Endothelial cell (in vitro differentiated cells): ENCODE measurements at regions not wholly inside any gene's neighbourhood (a gene's known extent, or its start where the extent isn't known, plus 50 kb on each side); places are given as distances from the start of the nearest gene placed in this dataset.

Source experiments
- DNase-seq: peaks from one replicate; pipeline ENCODE4 v3.0.0; 2021; ENCODE audit warnings: low spot score
- H3K27ac Mint-ChIP-seq: one replicate; pipeline ENCODE4 v1.8.0; 2021; ENCODE audit warnings: mixed read lengths, inconsistent platforms; ENCODE audit not compliant: unreplicated experiment
- H3K27me3 Mint-ChIP-seq: one replicate; pipeline ENCODE4 v1.8.0; 2021; ENCODE audit warnings: mild to moderate bottlenecking, moderate library complexity, mixed read lengths, inconsistent platforms; ENCODE audit not compliant: unreplicated experiment
- H3K36me3 Mint-ChIP-seq: one replicate; pipeline ENCODE4 v1.8.0; 2021; ENCODE audit warnings: mild to moderate bottlenecking, low read depth, mixed read lengths, inconsistent platforms; ENCODE audit not compliant: unreplicated experiment
- H3K4me1 Mint-ChIP-seq: one replicate; pipeline ENCODE4 v1.8.0; 2021; ENCODE audit warnings: mild to moderate bottlenecking, mixed read lengths, inconsistent platforms; ENCODE audit not compliant: unreplicated experiment
- H3K4me3 Mint-ChIP-seq: one replicate; pipeline ENCODE4 v1.8.0; 2021; ENCODE audit warnings: mild to moderate bottlenecking, mixed read lengths, inconsistent platforms; ENCODE audit not compliant: unreplicated experiment
- H3K9me3 Mint-ChIP-seq: one replicate; pipeline ENCODE4 v1.8.0; 2021; ENCODE audit warnings: mixed read lengths, inconsistent platforms; ENCODE audit not compliant: unreplicated experiment
- TF ChIP-seq, protein P1 (sequence below): fragments of 200-600 bp; sonication (generic); IDR thresholded peaks from one replicate; pipeline ENCODE4 v1.5.0; 2021; ENCODE audit warnings: antibody characterized with exemption; ENCODE audit not compliant: unreplicated experiment

DNA sequence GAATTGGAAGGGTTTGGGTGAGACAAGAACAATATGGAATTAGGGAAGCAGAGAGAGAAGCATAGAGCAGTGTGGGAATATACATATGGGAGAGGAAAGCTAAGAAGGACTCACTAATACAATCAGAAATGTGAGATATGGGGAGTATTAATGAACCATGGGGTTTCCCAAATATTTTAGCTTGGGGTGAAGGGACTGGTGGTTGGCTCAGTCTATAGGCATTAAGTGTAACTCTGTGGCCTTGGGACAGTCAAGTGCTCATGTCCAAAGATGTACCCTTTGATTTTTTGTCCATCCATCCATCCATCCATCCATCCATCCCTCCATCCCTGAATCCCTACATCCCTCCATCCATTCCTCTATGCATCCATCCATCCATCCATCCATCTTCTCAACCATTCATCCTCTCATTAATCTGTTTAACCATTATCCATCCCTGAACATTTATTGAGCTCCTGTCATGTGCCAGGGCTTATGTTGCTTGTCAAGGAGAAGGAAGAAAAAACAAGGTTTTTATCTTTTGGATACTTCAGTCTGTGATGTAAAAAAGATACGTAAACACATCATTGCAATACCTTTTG is 263.4 kb upstream of the CHD6 start:
- DNase-seq: no peak
- TF ChIP-seq, protein P1, sequence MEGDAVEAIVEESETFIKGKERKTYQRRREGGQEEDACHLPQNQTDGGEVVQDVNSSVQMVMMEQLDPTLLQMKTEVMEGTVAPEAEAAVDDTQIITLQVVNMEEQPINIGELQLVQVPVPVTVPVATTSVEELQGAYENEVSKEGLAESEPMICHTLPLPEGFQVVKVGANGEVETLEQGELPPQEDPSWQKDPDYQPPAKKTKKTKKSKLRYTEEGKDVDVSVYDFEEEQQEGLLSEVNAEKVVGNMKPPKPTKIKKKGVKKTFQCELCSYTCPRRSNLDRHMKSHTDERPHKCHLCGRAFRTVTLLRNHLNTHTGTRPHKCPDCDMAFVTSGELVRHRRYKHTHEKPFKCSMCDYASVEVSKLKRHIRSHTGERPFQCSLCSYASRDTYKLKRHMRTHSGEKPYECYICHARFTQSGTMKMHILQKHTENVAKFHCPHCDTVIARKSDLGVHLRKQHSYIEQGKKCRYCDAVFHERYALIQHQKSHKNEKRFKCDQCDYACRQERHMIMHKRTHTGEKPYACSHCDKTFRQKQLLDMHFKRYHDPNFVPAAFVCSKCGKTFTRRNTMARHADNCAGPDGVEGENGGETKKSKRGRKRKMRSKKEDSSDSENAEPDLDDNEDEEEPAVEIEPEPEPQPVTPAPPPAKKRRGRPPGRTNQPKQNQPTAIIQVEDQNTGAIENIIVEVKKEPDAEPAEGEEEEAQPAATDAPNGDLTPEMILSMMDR: no peak
- H3K9me3 Mint-ChIP-seq: no peaks in the 10 kb centered on the region

DNA sequence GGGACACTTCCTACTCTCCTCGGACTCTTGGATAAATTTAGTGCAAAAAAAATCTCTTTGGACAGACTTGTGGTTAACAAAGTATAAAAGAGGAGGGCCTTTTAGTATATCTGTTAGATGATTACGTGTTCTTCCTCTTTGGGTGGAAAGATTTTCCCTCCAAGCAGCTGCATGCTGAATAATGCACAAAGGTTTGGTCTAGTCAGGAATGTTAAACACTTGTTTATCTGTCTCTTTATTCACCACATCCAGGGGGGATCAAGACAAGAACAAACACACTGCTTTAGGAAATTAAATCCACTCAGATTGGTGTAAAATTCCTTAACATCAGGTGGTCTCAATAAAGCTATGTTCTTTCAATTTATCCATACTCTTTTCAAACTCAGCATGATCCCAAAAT is 260.9 kb upstream of the CHD6 start:
- Mint-ChIP-seq H3K4me1 (no peaks in the 10 kb centered on the region), H3K27me3 (no peaks in the 10 kb centered on the region), H3K4me3 (no peak overlapping the region), H3K36me3 (no peaks in the 10 kb centered on the region), H3K9me3 (no peaks in the 10 kb centered on the region), H3K27ac (no peak overlapping the region)
- TF ChIP-seq, protein P1: no peak
- DNase-seq: no peak

More for the DNA sequence above, 263.4 kb upstream of the CHD6 start:
- Mint-ChIP-seq H3K27ac (no peak overlapping the region), H3K27me3 (no peaks in the 10 kb centered on the region), H3K4me1 (no peaks in the 10 kb centered on the region), H3K36me3 (no peaks in the 10 kb centered on the region), H3K4me3 (no peak overlapping the region)

DNA sequence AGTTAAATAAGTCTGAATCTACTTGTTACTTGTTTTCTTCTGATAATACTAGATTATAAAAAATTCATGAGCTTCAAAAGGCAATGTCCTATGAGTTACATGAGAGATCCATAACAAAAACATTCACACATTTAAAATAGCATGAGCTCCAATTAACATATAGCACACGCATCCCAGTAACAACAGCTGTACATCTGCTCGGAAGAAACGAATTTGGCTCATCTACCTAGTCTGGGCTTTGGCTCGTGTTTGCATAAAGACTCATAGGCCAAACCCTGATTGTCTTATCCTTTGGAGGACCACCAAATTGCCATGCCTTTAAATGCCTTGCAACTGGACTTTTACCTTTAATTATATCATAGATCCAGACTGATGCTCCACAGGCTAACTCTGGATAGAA is 259.7 kb upstream of the CHD6 start:
- Mint-ChIP-seq H3K4me3 (no peak overlapping the region), H3K36me3 (no peaks in the 10 kb centered on the region), H3K4me1 (no peaks in the 10 kb centered on the region), H3K9me3 (no peaks in the 10 kb centered on the region), H3K27ac (no peak overlapping the region), H3K27me3 (no peaks in the 10 kb centered on the region)
- TF ChIP-seq, protein P1: no peak
- no peak for DNase-seq

DNA sequence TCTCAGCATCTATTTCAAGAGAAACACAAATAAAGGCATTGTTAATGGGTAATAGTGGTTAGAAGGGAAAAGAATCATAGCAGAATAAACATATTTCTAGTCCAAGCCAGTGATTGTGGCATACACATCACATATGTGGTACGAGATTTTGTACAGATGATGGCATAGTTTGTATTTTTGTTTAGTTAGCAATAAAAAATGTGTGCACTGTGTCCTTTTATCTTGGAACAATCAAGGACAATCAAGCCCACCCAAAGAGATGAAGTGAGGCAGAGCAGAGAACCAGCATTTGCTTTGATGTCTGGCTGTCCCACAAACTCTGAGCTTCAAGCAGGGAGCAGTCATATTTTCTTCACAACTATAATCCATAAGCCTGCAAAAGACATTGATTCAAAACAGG is 256.5 kb upstream of the CHD6 start:
- no peak for DNase-seq
- Mint-ChIP-seq H3K36me3 (no peaks in the 10 kb centered on the region), H3K4me1 (no peaks in the 10 kb centered on the region), H3K4me3 (no peak overlapping the region), H3K27ac (no peak overlapping the region), H3K27me3 (peaks cover 2% of the 10 kb centered on the region), H3K9me3 (no peaks in the 10 kb centered on the region)
- TF ChIP-seq, protein P1: no peak

DNA sequence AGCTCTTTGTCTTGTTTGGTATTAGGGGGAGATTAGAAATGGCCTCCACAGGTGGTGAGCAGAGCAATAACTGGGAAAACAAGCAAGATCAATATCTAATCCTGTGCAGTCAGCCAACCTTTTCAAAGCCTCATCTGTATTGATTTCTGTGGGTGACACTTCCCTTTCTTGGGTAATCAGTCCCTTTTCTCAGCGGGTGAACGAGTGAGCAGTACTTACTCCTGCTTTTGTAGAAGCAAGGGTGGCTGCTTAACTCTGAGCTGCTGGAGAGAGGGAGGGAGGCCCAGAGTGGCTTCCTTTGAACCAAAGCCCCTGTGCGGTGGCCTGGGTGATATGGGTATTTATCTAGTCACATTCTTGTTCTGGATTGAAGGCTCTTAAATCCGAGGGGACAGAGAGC is 254.8 kb upstream of the CHD6 start:
- Mint-ChIP-seq H3K36me3 (no peaks in the 10 kb centered on the region), H3K9me3 (no peaks in the 10 kb centered on the region), H3K4me3 (no peak overlapping the region), H3K4me1 (no peaks in the 10 kb centered on the region), H3K27me3 (peaks cover 2% of the 10 kb centered on the region), H3K27ac (no peak overlapping the region)
- no peak for DNase-seq
- TF ChIP-seq, protein P1: no peak
